ENCODE measurements at regions not wholly inside any gene's neighbourhood (a gene's known extent, or its start where the extent isn't known, plus 50 kb on each side); places are given as distances from the start of the nearest gene placed in this dataset.

GRCh38 chr5:159465604-159466003 lies 135.3 kb upstream of the IL12B start:
- H3K27me3 ChIP-seq (ENCODE audit: control insufficient read depth in 1 of 2, insufficient read depth in 2 of 2, low read length in 2 of 2), result no peaks in the 10 kb centered on the region
- no peak overlapping the region for H3K4me3 ChIP-seq (ENCODE audit: low read depth in 1 of 2, low read length in 2 of 2)
- no peak overlapping the region for H3K27ac ChIP-seq (ENCODE audit: low read depth, low read length)
- H3K9me3 ChIP-seq (ENCODE audit: control insufficient read depth in 1 of 2, low read length in 2 of 2), result no peaks in the 10 kb centered on the region
- H3K36me3 ChIP-seq (ENCODE audit: control insufficient read depth in 1 of 2, insufficient read depth in 2 of 2, low read length in 2 of 2), result no peaks in the 10 kb centered on the region
- H3K9ac ChIP-seq (ENCODE audit: low read depth in 1 of 2, low read length in 2 of 2), result no peak overlapping the region
- no peaks in the 10 kb centered on the region for H3K4me1 ChIP-seq (ENCODE audit: control insufficient read depth in 1 of 2, insufficient read depth in 2 of 2, low read length in 2 of 2)

- Histone ChIP-seq H3K9ac (ENCODE audit: low read depth in 1 of 2, low read length in 2 of 2) (no peak overlapping the region), H3K27me3 (ENCODE audit: control insufficient read depth in 1 of 2, insufficient read depth in 2 of 2, low read length in 2 of 2) (no peaks in the 10 kb centered on the region), H3K36me3 (ENCODE audit: control insufficient read depth in 1 of 2, insufficient read depth in 2 of 2, low read length in 2 of 2) (no peaks in the 10 kb centered on the region), H3K9me3 (ENCODE audit: control insufficient read depth in 1 of 2, low read length in 2 of 2) (no peaks in the 10 kb centered on the region), H3K27ac (ENCODE audit: low read depth, low read length) (no peak overlapping the region), H3K4me3 (ENCODE audit: low read depth in 1 of 2, low read length in 2 of 2) (no peak overlapping the region), H3K4me1 (ENCODE audit: control insufficient read depth in 1 of 2, insufficient read depth in 2 of 2, low read length in 2 of 2) (no peaks in the 10 kb centered on the region)
Observed at GRCh38 chr5:159467666-159468065, 137.4 kb upstream of the IL12B start.

- H3K9ac ChIP-seq (ENCODE audit: low read depth in 1 of 2, low read length in 2 of 2), result no peak overlapping the region
- no peaks in the 10 kb centered on the region for H3K4me1 ChIP-seq (ENCODE audit: control insufficient read depth in 1 of 2, insufficient read depth in 2 of 2, low read length in 2 of 2)
- H3K4me3 ChIP-seq (ENCODE audit: low read depth in 1 of 2, low read length in 2 of 2), result no peak overlapping the region
- no peaks in the 10 kb centered on the region for H3K27me3 ChIP-seq (ENCODE audit: control insufficient read depth in 1 of 2, insufficient read depth in 2 of 2, low read length in 2 of 2)
- peaks cover 0 to 3% of the 10 kb centered on the region in 2 donors for H3K9me3 ChIP-seq (ENCODE audit: control insufficient read depth in 1 of 2, low read length in 2 of 2)
- no peaks in the 10 kb centered on the region for H3K36me3 ChIP-seq (ENCODE audit: control insufficient read depth in 1 of 2, insufficient read depth in 2 of 2, low read length in 2 of 2)
- H3K27ac ChIP-seq (ENCODE audit: low read depth, low read length), result no peak overlapping the region
Observed at GRCh38 chr5:159469496-159470372, 139.4 kb upstream of the IL12B start.

GRCh38 chr5:159471904-159472303 lies 141.6 kb upstream of the IL12B start:
- Histone ChIP-seq H3K36me3 (ENCODE audit: control insufficient read depth in 1 of 2, insufficient read depth in 2 of 2, low read length in 2 of 2) (no peaks in the 10 kb centered on the region), H3K27me3 (ENCODE audit: control insufficient read depth in 1 of 2, insufficient read depth in 2 of 2, low read length in 2 of 2) (no peaks in the 10 kb centered on the region), H3K4me3 (ENCODE audit: low read depth in 1 of 2, low read length in 2 of 2) (no peak overlapping the region), H3K9me3 (ENCODE audit: control insufficient read depth in 1 of 2, low read length in 2 of 2) (peaks cover 0 to 7% of the 10 kb centered on the region in 2 donors), H3K27ac (ENCODE audit: low read depth, low read length) (no peak overlapping the region), H3K9ac (ENCODE audit: low read depth in 1 of 2, low read length in 2 of 2) (no peak overlapping the region), H3K4me1 (ENCODE audit: control insufficient read depth in 1 of 2, insufficient read depth in 2 of 2, low read length in 2 of 2) (no peaks in the 10 kb centered on the region)

- no peaks in the 10 kb centered on the region for H3K36me3 ChIP-seq (ENCODE audit: control insufficient read depth in 1 of 2, insufficient read depth in 2 of 2, low read length in 2 of 2)
- no peak overlapping the region for H3K9ac ChIP-seq (ENCODE audit: low read depth in 1 of 2, low read length in 2 of 2)
- H3K27ac ChIP-seq (ENCODE audit: low read depth, low read length), result no peak overlapping the region
- H3K4me3 ChIP-seq (ENCODE audit: low read depth in 1 of 2, low read length in 2 of 2), result no peak overlapping the region
- H3K9me3 ChIP-seq (ENCODE audit: control insufficient read depth in 1 of 2, low read length in 2 of 2), result peaks cover 0 to 7% of the 10 kb centered on the region in 2 donors
- no peaks in the 10 kb centered on the region for H3K27me3 ChIP-seq (ENCODE audit: control insufficient read depth in 1 of 2, insufficient read depth in 2 of 2, low read length in 2 of 2)
- no peaks in the 10 kb centered on the region for H3K4me1 ChIP-seq (ENCODE audit: control insufficient read depth in 1 of 2, insufficient read depth in 2 of 2, low read length in 2 of 2)
Observed at GRCh38 chr5:159475026-159475425, 144.7 kb upstream of the IL12B start.

- Histone ChIP-seq H3K9me3 (ENCODE audit: control insufficient read depth in 1 of 2, low read length in 2 of 2) (peaks cover 0 to 7% of the 10 kb centered on the region in 2 donors), H3K4me3 (ENCODE audit: low read depth in 1 of 2, low read length in 2 of 2) (no peak overlapping the region), H3K36me3 (ENCODE audit: control insufficient read depth in 1 of 2, insufficient read depth in 2 of 2, low read length in 2 of 2) (no peaks in the 10 kb centered on the region), H3K27ac (ENCODE audit: low read depth, low read length) (no peak overlapping the region), H3K4me1 (ENCODE audit: control insufficient read depth in 1 of 2, insufficient read depth in 2 of 2, low read length in 2 of 2) (no peaks in the 10 kb centered on the region), H3K27me3 (ENCODE audit: control insufficient read depth in 1 of 2, insufficient read depth in 2 of 2, low read length in 2 of 2) (no peaks in the 10 kb centered on the region), H3K9ac (ENCODE audit: low read depth in 1 of 2, low read length in 2 of 2) (no peak overlapping the region)
Observed at GRCh38 chr5:159478950-159479349, 148.7 kb upstream of the IL12B start.

GRCh38 chr5:159480849-159481248 lies 150.6 kb upstream of the IL12B start:
- Histone ChIP-seq H3K9ac (ENCODE audit: low read depth in 1 of 2, low read length in 2 of 2) (no peak overlapping the region), H3K4me3 (ENCODE audit: low read depth in 1 of 2, low read length in 2 of 2) (no peak overlapping the region), H3K27ac (ENCODE audit: low read depth, low read length) (no peak overlapping the region)

GRCh38 chr5:159481751-159482150 lies 151.5 kb upstream of the IL12B start:
- H3K9ac ChIP-seq (ENCODE audit: low read depth in 1 of 2, low read length in 2 of 2), result no peak overlapping the region
- H3K9me3 ChIP-seq (ENCODE audit: control insufficient read depth in 1 of 2, low read length in 2 of 2), result no peaks in the 10 kb centered on the region
- no peaks in the 10 kb centered on the region for H3K36me3 ChIP-seq (ENCODE audit: control insufficient read depth in 1 of 2, insufficient read depth in 2 of 2, low read length in 2 of 2)
- H3K4me1 ChIP-seq (ENCODE audit: control insufficient read depth in 1 of 2, insufficient read depth in 2 of 2, low read length in 2 of 2), result no peaks in the 10 kb centered on the region
- no peaks in the 10 kb centered on the region for H3K27me3 ChIP-seq (ENCODE audit: control insufficient read depth in 1 of 2, insufficient read depth in 2 of 2, low read length in 2 of 2)
- H3K27ac ChIP-seq (ENCODE audit: low read depth, low read length), result no peak overlapping the region
- no peak overlapping the region for H3K4me3 ChIP-seq (ENCODE audit: low read depth in 1 of 2, low read length in 2 of 2)

More at GRCh38 chr5:159480849-159481248, 150.6 kb upstream of the IL12B start:
- H3K4me1 ChIP-seq (ENCODE audit: control insufficient read depth in 1 of 2, insufficient read depth in 2 of 2, low read length in 2 of 2), result no peaks in the 10 kb centered on the region
- no peaks in the 10 kb centered on the region for H3K36me3 ChIP-seq (ENCODE audit: control insufficient read depth in 1 of 2, insufficient read depth in 2 of 2, low read length in 2 of 2)
- H3K27me3 ChIP-seq (ENCODE audit: control insufficient read depth in 1 of 2, insufficient read depth in 2 of 2, low read length in 2 of 2), result no peaks in the 10 kb centered on the region
- H3K9me3 ChIP-seq (ENCODE audit: control insufficient read depth in 1 of 2, low read length in 2 of 2), result no peaks in the 10 kb centered on the region

GRCh38 chr5:159486836-159487235 lies 156.5 kb upstream of the IL12B start:
- Histone ChIP-seq H3K4me3 (ENCODE audit: low read depth in 1 of 2, low read length in 2 of 2) (no peak overlapping the region), H3K27me3 (ENCODE audit: control insufficient read depth in 1 of 2, insufficient read depth in 2 of 2, low read length in 2 of 2) (no peaks in the 10 kb centered on the region), H3K4me1 (ENCODE audit: control insufficient read depth in 1 of 2, insufficient read depth in 2 of 2, low read length in 2 of 2) (no peaks in the 10 kb centered on the region), H3K27ac (ENCODE audit: low read depth, low read length) (no peak overlapping the region), H3K9ac (ENCODE audit: low read depth in 1 of 2, low read length in 2 of 2) (no peak overlapping the region), H3K36me3 (ENCODE audit: control insufficient read depth in 1 of 2, insufficient read depth in 2 of 2, low read length in 2 of 2) (no peaks in the 10 kb centered on the region), H3K9me3 (ENCODE audit: control insufficient read depth in 1 of 2, low read length in 2 of 2) (no peaks in the 10 kb centered on the region)

GRCh38 chr5:159488516-159488915 lies 158.2 kb upstream of the IL12B start:
- no peaks in the 10 kb centered on the region for H3K36me3 ChIP-seq (ENCODE audit: control insufficient read depth in 1 of 2, insufficient read depth in 2 of 2, low read length in 2 of 2)
- H3K27me3 ChIP-seq (ENCODE audit: control insufficient read depth in 1 of 2, insufficient read depth in 2 of 2, low read length in 2 of 2), result no peaks in the 10 kb centered on the region
- H3K9ac ChIP-seq (ENCODE audit: low read depth in 1 of 2, low read length in 2 of 2), result no peak overlapping the region
- H3K4me1 ChIP-seq (ENCODE audit: control insufficient read depth in 1 of 2, insufficient read depth in 2 of 2, low read length in 2 of 2), result no peaks in the 10 kb centered on the region
- H3K27ac ChIP-seq (ENCODE audit: low read depth, low read length), result no peak overlapping the region
- no peak overlapping the region for H3K4me3 ChIP-seq (ENCODE audit: low read depth in 1 of 2, low read length in 2 of 2)
- no peaks in the 10 kb centered on the region for H3K9me3 ChIP-seq (ENCODE audit: control insufficient read depth in 1 of 2, low read length in 2 of 2)

Measured in duodenal mucosa (tissue), 2 donors.